Stimulated activated naive CD8-positive, alpha-beta T cell treated with anti-CD3 and anti-CD28 coated beads, Interleukin-15, Interleukin-2, amounts not matched to agents 100 ng/mL and 50 ng/mL, for 24 hours (primary cell): ENCODE measurements at regions not wholly inside any gene's neighbourhood (a gene's known extent, or its start where the extent isn't known, plus 50 kb on each side); places are given as distances from the start of the nearest gene placed in this dataset.
"Not testable (repeated sequence)": the region's sequence is repeated elsewhere in the genome, so short reads cannot be mapped to it uniquely, and the experiment has no call there.

Experiments
- H3K27ac Mint-ChIP-seq: one replicate; pipeline ENCODE4 v1.8.0; 2021; ENCODE audit warnings: mild to moderate bottlenecking, mixed read lengths
- H3K27me3 Mint-ChIP-seq: one replicate; pipeline ENCODE4 v1.8.0; 2021; ENCODE audit warnings: mixed read lengths
- H3K36me3 Mint-ChIP-seq: one replicate; pipeline ENCODE4 v1.8.0; 2021; ENCODE audit warnings: low read depth, mixed read lengths
- H3K4me1 Mint-ChIP-seq: one replicate; pipeline ENCODE4 v1.8.0; 2021; ENCODE audit warnings: low read depth, mixed read lengths
- H3K4me3 Mint-ChIP-seq: one replicate; pipeline ENCODE4 v1.8.0; 2021; ENCODE audit warnings: mild to moderate bottlenecking, mixed read lengths
- H3K9me3 Mint-ChIP-seq: one replicate; pipeline ENCODE4 v1.8.0; 2021; ENCODE audit warnings: mixed read lengths

- Mint-ChIP-seq H3K27me3 (no peaks in the 10 kb centered on the region), H3K36me3 (no peaks in the 10 kb centered on the region), H3K27ac (no peak overlapping the region), H3K9me3 (peaks cover 14% of the 10 kb centered on the region), H3K4me1 (no peaks in the 10 kb centered on the region), H3K4me3 (no peak overlapping the region)
These were observed 1198.5 kb downstream of the FSCB start for GRCh38 chr14:43308421-43309110.

GRCh38 chr14:43307836-43308235, 1199.2 kb downstream of the FSCB start:
- Mint-ChIP-seq H3K36me3 (no peaks in the 10 kb centered on the region), H3K27ac (no peak overlapping the region), H3K4me3 (no peak overlapping the region)

GRCh38 chr14:43306053-43306452, 1201.0 kb downstream of the FSCB start:
- no peaks in the 10 kb centered on the region for H3K27me3 Mint-ChIP-seq
- peaks cover 11% of the 10 kb centered on the region for H3K9me3 Mint-ChIP-seq
- H3K4me1 Mint-ChIP-seq: no peaks in the 10 kb centered on the region
- no peak overlapping the region for H3K4me3 Mint-ChIP-seq
- H3K27ac Mint-ChIP-seq: no peak overlapping the region
- no peaks in the 10 kb centered on the region for H3K36me3 Mint-ChIP-seq

More at GRCh38 chr14:43307836-43308235, 1199.2 kb downstream of the FSCB start:
- Mint-ChIP-seq H3K27me3 (no peaks in the 10 kb centered on the region), H3K9me3 (peaks cover 14% of the 10 kb centered on the region), H3K4me1 (no peaks in the 10 kb centered on the region)

DNA sequence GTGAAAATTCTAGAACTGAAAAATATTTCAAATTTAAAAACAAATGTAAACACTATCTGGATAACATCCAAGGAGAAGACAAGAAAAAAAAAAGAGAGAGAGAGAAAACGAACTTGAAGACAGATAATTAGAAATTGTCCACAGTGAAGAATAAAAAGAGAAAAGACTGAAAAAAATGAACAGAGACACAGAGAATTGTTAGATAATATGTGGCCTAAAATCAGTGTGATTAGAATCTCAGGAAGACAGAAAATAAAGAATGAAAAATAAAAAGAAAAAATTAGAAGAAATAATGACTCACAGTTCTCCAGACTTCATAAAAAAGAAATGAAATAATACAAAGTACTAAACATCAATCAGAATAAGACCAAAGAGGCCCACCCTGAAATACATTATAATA, 1209.3 kb downstream of the FSCB start:
- Mint-ChIP-seq H3K4me3 (no peak overlapping the region), H3K27me3 (no peaks in the 10 kb centered on the region)

GRCh38 chr14:43296061-43296460, 1211.0 kb downstream of the FSCB start:
- not testable (repeated sequence) for H3K4me3 Mint-ChIP-seq, H3K27ac Mint-ChIP-seq, H3K4me1 Mint-ChIP-seq, H3K9me3 Mint-ChIP-seq, H3K27me3 Mint-ChIP-seq, H3K36me3 Mint-ChIP-seq

More for the DNA sequence above, 1209.3 kb downstream of the FSCB start:
- Mint-ChIP-seq H3K9me3 (peaks cover 9% of the 10 kb centered on the region), H3K27ac (no peak overlapping the region), H3K4me1 (no peaks in the 10 kb centered on the region), H3K36me3 (no peaks in the 10 kb centered on the region)

- no peak overlapping the region for H3K4me3 Mint-ChIP-seq
- H3K27ac Mint-ChIP-seq: no peak overlapping the region
- no peaks in the 10 kb centered on the region for H3K27me3 Mint-ChIP-seq
- peaks cover 14% of the 10 kb centered on the region for H3K9me3 Mint-ChIP-seq
- H3K4me1 Mint-ChIP-seq: no peaks in the 10 kb centered on the region
- no peaks in the 10 kb centered on the region for H3K36me3 Mint-ChIP-seq
These were observed 1221.5 kb downstream of the FSCB start for GRCh38 chr14:43285575-43285974.

DNA sequence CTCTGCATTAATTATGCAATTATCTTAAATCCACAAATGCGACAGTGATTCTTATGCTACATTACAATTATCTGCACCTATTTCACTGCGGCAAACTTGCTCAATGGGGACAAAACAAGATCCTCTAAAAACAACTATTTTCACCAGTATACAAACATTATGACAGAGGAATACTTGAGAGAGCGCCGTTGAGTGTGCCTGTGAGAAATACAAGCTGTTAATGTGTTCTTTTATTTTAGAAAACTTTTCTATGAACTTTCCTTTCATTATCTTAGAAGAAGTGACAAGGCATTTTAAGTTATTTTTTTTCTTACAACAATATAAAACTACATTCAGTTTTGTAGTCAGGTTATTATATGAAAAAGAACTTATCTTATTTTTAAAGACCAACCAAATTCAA, 1247.0 kb downstream of the FSCB start:
- Mint-ChIP-seq H3K27ac (no peak overlapping the region), H3K9me3 (peaks cover 8% of the 10 kb centered on the region), H3K4me1 (no peaks in the 10 kb centered on the region), H3K4me3 (no peak overlapping the region), H3K36me3 (peaks cover 3% of the 10 kb centered on the region), H3K27me3 (no peaks in the 10 kb centered on the region)

- H3K9me3 Mint-ChIP-seq: peaks cover 14% of the 10 kb centered on the region
These were observed 1248.7 kb downstream of the FSCB start for GRCh38 chr14:43258396-43258795.

GRCh38 chr14:43256996-43257395, 1250.1 kb downstream of the FSCB start:
- H3K4me3 Mint-ChIP-seq, H3K36me3 Mint-ChIP-seq, H3K4me1 Mint-ChIP-seq, H3K27ac Mint-ChIP-seq, H3K27me3 Mint-ChIP-seq: not testable (repeated sequence)
- H3K9me3 Mint-ChIP-seq: peaks cover 11% of the 10 kb centered on the region

More at GRCh38 chr14:43258396-43258795, 1248.7 kb downstream of the FSCB start:
- Mint-ChIP-seq H3K4me3 (no peak overlapping the region), H3K36me3 (peaks cover 3% of the 10 kb centered on the region), H3K27me3 (no peaks in the 10 kb centered on the region), H3K27ac (no peak overlapping the region), H3K4me1 (no peaks in the 10 kb centered on the region)

DNA sequence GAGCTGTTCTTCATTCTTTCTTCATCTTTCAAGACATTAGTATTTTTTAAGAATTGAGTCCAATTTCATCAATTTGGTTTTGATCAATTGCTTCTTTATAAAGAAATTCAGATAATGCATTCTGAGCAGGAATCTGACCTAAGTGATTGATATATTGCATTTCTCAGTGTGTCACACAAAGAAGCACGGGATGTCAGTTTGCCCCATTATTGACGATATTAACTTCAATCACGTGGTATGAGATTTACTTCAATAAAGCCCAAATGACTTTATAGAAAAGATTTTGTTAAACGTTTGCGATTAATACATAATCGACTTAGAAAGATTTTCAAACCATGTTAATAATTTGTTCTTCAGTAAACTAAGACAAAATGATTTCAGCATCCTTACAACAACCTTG, 1254.2 kb downstream of the FSCB start:
- Mint-ChIP-seq H3K9me3 (peaks cover 8% of the 10 kb centered on the region), H3K27me3 (no peaks in the 10 kb centered on the region), H3K4me3 (no peak overlapping the region), H3K36me3 (no peaks in the 10 kb centered on the region), H3K27ac (no peak overlapping the region), H3K4me1 (no peaks in the 10 kb centered on the region)

DNA sequence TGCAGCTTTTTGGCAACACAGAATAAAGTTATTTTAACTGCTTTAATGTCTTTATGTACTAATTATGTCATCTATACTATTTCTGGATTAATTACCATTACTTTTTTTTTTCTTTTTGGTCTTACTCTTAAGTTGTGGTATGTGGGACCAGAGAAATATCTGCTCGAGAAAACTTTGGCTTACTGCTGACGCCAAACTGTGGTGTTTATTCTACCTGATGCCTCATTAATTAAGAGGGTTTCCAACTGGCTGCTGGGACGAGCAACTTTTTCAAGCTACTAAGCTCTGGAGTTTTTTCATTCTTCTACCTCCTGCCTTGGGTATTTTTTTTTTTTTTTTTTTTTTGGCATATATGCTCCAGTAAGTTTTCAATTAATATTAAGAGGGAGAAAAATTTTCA, 1257.5 kb downstream of the FSCB start:
- Mint-ChIP-seq H3K9me3 (peaks cover 6% of the 10 kb centered on the region), H3K4me1 (no peaks in the 10 kb centered on the region), H3K27me3 (no peaks in the 10 kb centered on the region), H3K4me3 (no peak overlapping the region), H3K36me3 (no peaks in the 10 kb centered on the region), H3K27ac (no peak overlapping the region)

- no peak overlapping the region for H3K4me3 Mint-ChIP-seq
- no peaks in the 10 kb centered on the region for H3K36me3 Mint-ChIP-seq
- H3K27ac Mint-ChIP-seq: no peak overlapping the region
- H3K9me3 Mint-ChIP-seq: peaks cover 4% of the 10 kb centered on the region
- no peaks in the 10 kb centered on the region for H3K4me1 Mint-ChIP-seq
- no peaks in the 10 kb centered on the region for H3K27me3 Mint-ChIP-seq
These were observed 1258.0 kb downstream of the FSCB start for GRCh38 chr14:43249116-43249515.

DNA sequence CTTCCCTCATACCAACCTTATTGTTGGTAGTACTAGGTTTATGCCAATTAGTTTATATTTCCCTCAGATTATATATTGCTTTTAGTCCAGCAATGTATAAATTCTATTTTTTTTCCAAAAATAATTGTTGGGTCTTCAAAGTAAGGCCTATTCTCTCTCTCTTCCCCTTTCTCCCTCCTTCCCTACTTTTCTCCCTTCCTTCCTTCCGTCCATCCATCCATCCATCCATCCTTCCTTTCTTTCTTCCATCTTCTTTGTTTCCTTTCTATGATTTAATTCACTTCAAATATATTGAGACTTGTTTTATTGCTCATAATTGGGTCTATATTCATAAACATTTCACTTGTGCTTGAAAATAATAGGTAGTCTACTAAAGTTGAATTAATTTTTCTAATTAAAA, 1259.2 kb downstream of the FSCB start:
- Mint-ChIP-seq H3K9me3 (peaks cover 4% of the 10 kb centered on the region), H3K4me3 (no peak overlapping the region), H3K27me3 (no peaks in the 10 kb centered on the region), H3K27ac (no peak overlapping the region), H3K36me3 (no peaks in the 10 kb centered on the region), H3K4me1 (no peaks in the 10 kb centered on the region)

DNA sequence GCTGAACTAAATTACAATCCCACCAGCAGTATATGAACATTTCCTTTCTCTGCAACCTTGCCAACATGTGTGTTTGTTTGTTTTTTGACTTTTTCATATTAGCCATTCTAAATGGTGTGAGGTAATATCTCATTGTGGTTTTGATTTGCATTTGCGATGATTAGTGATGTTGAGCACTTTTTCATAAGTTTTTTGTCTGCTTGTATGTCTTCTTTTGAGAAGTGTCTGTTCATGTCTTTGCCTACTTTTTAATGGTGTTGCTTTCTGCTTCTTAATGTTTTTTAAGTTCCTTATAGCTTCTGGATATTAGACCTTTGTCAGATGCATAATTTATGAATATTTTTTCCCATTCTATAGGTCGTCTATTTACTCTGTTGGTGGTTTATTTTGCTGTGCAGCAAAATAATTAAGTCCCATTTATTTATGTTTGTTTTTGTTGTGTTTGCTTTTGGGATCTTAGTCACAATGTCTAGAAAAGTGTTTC, 1262.9 kb downstream of the FSCB start:
- H3K27me3 Mint-ChIP-seq: no peaks in the 10 kb centered on the region
- no peak overlapping the region for H3K4me3 Mint-ChIP-seq
- peaks cover 12% of the 10 kb centered on the region for H3K9me3 Mint-ChIP-seq
- no peaks in the 10 kb centered on the region for H3K4me1 Mint-ChIP-seq
- no peak overlapping the region for H3K27ac Mint-ChIP-seq
- H3K36me3 Mint-ChIP-seq: no peaks in the 10 kb centered on the region

GRCh38 chr14:43243168-43243567, 1263.9 kb downstream of the FSCB start:
- peaks cover 12% of the 10 kb centered on the region for H3K9me3 Mint-ChIP-seq
- no peaks in the 10 kb centered on the region for H3K27me3 Mint-ChIP-seq
- H3K4me1 Mint-ChIP-seq: no peaks in the 10 kb centered on the region
- no peak overlapping the region for H3K27ac Mint-ChIP-seq
- no peaks in the 10 kb centered on the region for H3K36me3 Mint-ChIP-seq
- H3K4me3 Mint-ChIP-seq: no peak overlapping the region

- Mint-ChIP-seq H3K27me3 (no peaks in the 10 kb centered on the region), H3K36me3 (no peaks in the 10 kb centered on the region), H3K9me3 (peaks cover 8% of the 10 kb centered on the region), H3K4me1 (no peaks in the 10 kb centered on the region), H3K4me3 (no peak overlapping the region), H3K27ac (no peak overlapping the region)
These were observed 1274.8 kb downstream of the FSCB start for GRCh38 chr14:43232261-43232660.
